Fibroblast of lung (primary cell): ENCODE measurements at regions not wholly inside any gene's neighbourhood (a gene's known extent, or its start where the extent isn't known, plus 50 kb on each side); places are given as distances from the start of the nearest gene placed in this dataset.

Experiments used
- DNase-seq, 2 donors: peaks; one replicate each; pipeline versions ENCODE4 v3.0.0 to v3.0.0-alpha.2; 2010; ENCODE audit warnings: low read depth in 2 of 2
- H2AFZ ChIP-seq: 2 replicates; pipeline ENCODE4 v1.5.1; 2012; ENCODE audit warnings: low read length, control low read depth, inconsistent platforms
- H3K27ac ChIP-seq: 2 replicates; pipeline ENCODE4 v1.5.1; 2011; ENCODE audit warnings: low read length, control low read depth; ENCODE audit not compliant: insufficient read depth
- H3K27me3 ChIP-seq: 2 replicates; pipeline ENCODE4 v1.5.1; 2011; ENCODE audit warnings: mild to moderate bottlenecking, low read length; ENCODE audit not compliant: control insufficient read depth, insufficient read depth
- H3K36me3 ChIP-seq: 2 replicates; pipeline ENCODE4 v1.5.1; 2011; ENCODE audit warnings: low read length; ENCODE audit not compliant: control insufficient read depth, insufficient read depth
- H3K4me1 ChIP-seq: 2 replicates; pipeline ENCODE4 v1.5.1; 2011; ENCODE audit warnings: low read length; ENCODE audit not compliant: control insufficient read depth, insufficient read depth; ENCODE audit errors: extremely low read depth
- H3K4me2 ChIP-seq: 2 replicates; pipeline ENCODE4 v1.5.1; 2011; ENCODE audit warnings: low read length, control low read depth; ENCODE audit not compliant: insufficient read depth; ENCODE audit errors: extremely low read depth
- H3K4me3 ChIP-seq, 4 experiments: fragments of 200-600 bp in 1 of 4; sonication (generic) in 1 of 4; replicated peaks in 1 of 4; 2 replicates each; pipeline ENCODE4 v1.5.1; 2011 to 2016; ENCODE audit warnings: low read length in 4 of 4, low read depth in 3 of 4, mild to moderate bottlenecking in 3 of 4, control low read depth in 2 of 4, inconsistent platforms in 1 of 4, mixed read lengths in 1 of 4; ENCODE audit not compliant: insufficient read depth in 1 of 4; ENCODE audit errors: control extremely low read depth in 1 of 4
- H3K79me2 ChIP-seq: 2 replicates; pipeline ENCODE4 v1.5.1; 2012; ENCODE audit warnings: mild to moderate bottlenecking, low read length, inconsistent platforms; ENCODE audit not compliant: control insufficient read depth, insufficient read depth
- H3K9ac ChIP-seq: 2 replicates; pipeline ENCODE4 v1.5.1; 2011; ENCODE audit warnings: mild to moderate bottlenecking, low read length, control low read depth; ENCODE audit not compliant: insufficient read depth
- H3K9me3 ChIP-seq: 2 replicates; pipeline ENCODE4 v1.5.1; 2012; ENCODE audit warnings: low read depth, low read length; ENCODE audit not compliant: control insufficient read depth, insufficient read depth
- H4K20me1 ChIP-seq: 2 replicates; pipeline ENCODE4 v1.5.1; 2011; ENCODE audit warnings: low read length; ENCODE audit not compliant: control insufficient read depth, insufficient read depth; ENCODE audit errors: extremely low read depth
- CTCF ChIP-seq, 2 donors: IDR thresholded peaks in 1 of 2; conservative IDR thresholded peaks in 1 of 2; 1 replicate in 1 of 2; 2 replicates in 1 of 2; pipeline ENCODE4 v1.5.1; 2011 to 2012; ENCODE audit warnings: low read length in 2 of 2, control low read depth in 1 of 2, inconsistent platforms in 1 of 2, low read depth in 1 of 2, mild to moderate bottlenecking in 1 of 2
- EZH2 ChIP-seq: IDR thresholded peaks from 2 replicates; pipeline ENCODE4 v1.5.1; 2012; ENCODE audit warnings: low read length, control low read depth, mild to moderate bottlenecking; ENCODE audit errors: missing control alignments

GRCh38 chrY:7877458-7877857 is 965.9 kb upstream of the AMELY start:
- no peak overlapping the region for H2AFZ ChIP-seq
- no peaks in the 10 kb centered on the region for H3K27me3 ChIP-seq
- no peak for TF ChIP-seq CTCF (conservative IDR thresholded peaks at IDR 0.05 in 1 of 2, IDR thresholded peaks at IDR 0.05 in 1 of 2; ENCODE audit: low read depth in 1 of 2, low read length in 2 of 2)
- no peak for TF ChIP-seq EZH2
- H4K20me1 ChIP-seq, result no peaks in the 10 kb centered on the region
- H3K4me3 ChIP-seq, result no peak overlapping the region
- H3K4me2 ChIP-seq, result no peak overlapping the region
- no peaks in the 10 kb centered on the region for H3K9me3 ChIP-seq
- H3K27ac ChIP-seq, result no peak overlapping the region
- DNase-seq, result no peak
- H3K4me1 ChIP-seq, result no peaks in the 10 kb centered on the region
- no peak overlapping the region for H3K9ac ChIP-seq
- H3K36me3 ChIP-seq, result no peaks in the 10 kb centered on the region
- H3K79me2 ChIP-seq, result no peaks in the 10 kb centered on the region

- H3K79me2 ChIP-seq, result no peaks in the 10 kb centered on the region
- H3K4me2 ChIP-seq, result no peak overlapping the region
- no peaks in the 10 kb centered on the region for H3K36me3 ChIP-seq
- DNase-seq, result peak in 1 of 2 donors; percentile 77
- H4K20me1 ChIP-seq, result no peaks in the 10 kb centered on the region
- TF ChIP-seq CTCF (conservative IDR thresholded peaks at IDR 0.05 in 1 of 2, IDR thresholded peaks at IDR 0.05 in 1 of 2; ENCODE audit: low read depth in 1 of 2, low read length in 2 of 2) (peak; percentile 58 to 59), EZH2 (no peak)
- no peak overlapping the region for H3K9ac ChIP-seq
- H3K4me3 ChIP-seq, result no peak overlapping the region
- no peaks in the 10 kb centered on the region for H3K4me1 ChIP-seq
- no peak overlapping the region for H3K27ac ChIP-seq
- H2AFZ ChIP-seq, result no peak overlapping the region
- H3K27me3 ChIP-seq, result no peaks in the 10 kb centered on the region
- H3K9me3 ChIP-seq, result no peaks in the 10 kb centered on the region
These were observed 962.5 kb upstream of the AMELY start for GRCh38 chrY:7874080-7874479.

- Histone ChIP-seq H3K4me1 (no peaks in the 10 kb centered on the region), H3K9ac (no peak overlapping the region), H2AFZ (no peak overlapping the region), H3K79me2 (no peaks in the 10 kb centered on the region), H4K20me1 (no peaks in the 10 kb centered on the region), H3K27me3 (no peaks in the 10 kb centered on the region), H3K4me3 (no peak overlapping the region), H3K9me3 (no peaks in the 10 kb centered on the region), H3K36me3 (no peaks in the 10 kb centered on the region), H3K27ac (no peak overlapping the region), H3K4me2 (no peak overlapping the region)
- DNase-seq, result no peak
- TF ChIP-seq CTCF (conservative IDR thresholded peaks at IDR 0.05 in 1 of 2, IDR thresholded peaks at IDR 0.05 in 1 of 2; ENCODE audit: low read depth in 1 of 2, low read length in 2 of 2), result no peak
- no peak for TF ChIP-seq EZH2
These were observed 959.9 kb upstream of the AMELY start for GRCh38 chrY:7871304-7871932.
